Left ventricle myocardium inferior (tissue), 1 donor: ENCODE measurements at regions not wholly inside any gene's neighbourhood (a gene's known extent, or its start where the extent isn't known, plus 50 kb on each side); places are given as distances from the start of the nearest gene placed in this dataset.

Experiments
- DNase-seq: peaks from one replicate; pipeline ENCODE4 v3.0.0-alpha.2; 2020
- H3K27ac ChIP-seq: fragments of 200-600 bp; replicated peaks from 2 replicates; pipeline ENCODE4 v1.8.0; 2021
- H3K27me3 ChIP-seq: fragments of 200-600 bp; 2 replicates; pipeline ENCODE4 v1.8.0; 2021; ENCODE audit warnings: low read depth
- H3K36me3 ChIP-seq: fragments of 200-600 bp; 2 replicates; pipeline ENCODE4 v1.8.0; 2021
- H3K4me1 ChIP-seq: fragments of 200-600 bp; 2 replicates; pipeline ENCODE4 v1.8.0; 2021
- H3K4me3 ChIP-seq: fragments of 200-600 bp; 2 replicates; pipeline ENCODE4 v1.8.0; 2021; ENCODE audit warnings: mild to moderate bottlenecking, moderate library complexity
- H3K9me3 ChIP-seq: fragments of 200-600 bp; replicated peaks from 2 replicates; pipeline ENCODE4 v1.8.0; 2021
- CTCF ChIP-seq: fragments of 200-600 bp; IDR thresholded peaks from 2 replicates; pipeline ENCODE4 v1.8.0; 2021; ENCODE audit warnings: antibody characterized with exemption, mild to moderate bottlenecking, borderline replicate concordance
- intact Hi-C: fragments of 100-400 bp; cut with micrococcal nuclease; formaldehyde crosslinking; loops from one replicate; pipeline ENCODE4 v1.11.0; 2022
- donor health status: DM: no; HTN: yes; CAD: no; lungs with severe emphysema.

DNA sequence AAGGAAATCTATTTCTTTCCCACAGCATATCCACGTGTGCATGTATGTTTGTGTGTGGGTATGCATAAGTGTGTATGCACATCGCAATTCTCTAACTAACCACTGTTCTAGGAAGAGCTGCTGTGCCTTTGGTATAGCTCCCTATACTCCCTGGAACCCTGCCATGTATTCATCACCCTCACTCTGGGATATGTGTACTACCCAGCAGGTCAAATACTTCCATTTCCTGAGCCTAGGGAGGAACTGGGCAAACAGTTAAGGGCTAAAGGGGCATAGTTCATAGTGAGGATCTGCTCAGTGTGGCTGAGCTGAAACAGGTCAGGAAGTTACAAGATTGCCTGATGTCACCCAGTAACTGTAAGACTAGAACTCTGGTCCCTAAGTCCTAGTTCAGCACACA, 260.4 kb downstream of the RPLP1 start:
- H3K27ac ChIP-seq = no peak overlapping the region
- TF ChIP-seq CTCF = no peak
- intact Hi-C loops = no loop called here

GRCh38 chr15:69713726-69714559, 261.3 kb downstream of the RPLP1 start:
- H3K36me3 ChIP-seq = no peaks in the 10 kb centered on the region
- H3K4me3 ChIP-seq = no peak overlapping the region
- no peak for DNase-seq
- H3K9me3 ChIP-seq = peaks cover 4% of the 10 kb centered on the region
- H3K27me3 ChIP-seq = peaks cover 86% of the 10 kb centered on the region
- H3K4me1 ChIP-seq = no peaks in the 10 kb centered on the region
- no peak overlapping the region for H3K27ac ChIP-seq
- no peak for TF ChIP-seq CTCF
- intact Hi-C loops = no loop called here

More for the DNA sequence above, 260.4 kb downstream of the RPLP1 start:
- Histone ChIP-seq H3K4me3 (no peak overlapping the region), H3K9me3 (peaks cover 14% of the 10 kb centered on the region), H3K27me3 (peaks cover 78% of the 10 kb centered on the region), H3K4me1 (no peaks in the 10 kb centered on the region), H3K36me3 (no peaks in the 10 kb centered on the region)
- no peak for DNase-seq

DNA sequence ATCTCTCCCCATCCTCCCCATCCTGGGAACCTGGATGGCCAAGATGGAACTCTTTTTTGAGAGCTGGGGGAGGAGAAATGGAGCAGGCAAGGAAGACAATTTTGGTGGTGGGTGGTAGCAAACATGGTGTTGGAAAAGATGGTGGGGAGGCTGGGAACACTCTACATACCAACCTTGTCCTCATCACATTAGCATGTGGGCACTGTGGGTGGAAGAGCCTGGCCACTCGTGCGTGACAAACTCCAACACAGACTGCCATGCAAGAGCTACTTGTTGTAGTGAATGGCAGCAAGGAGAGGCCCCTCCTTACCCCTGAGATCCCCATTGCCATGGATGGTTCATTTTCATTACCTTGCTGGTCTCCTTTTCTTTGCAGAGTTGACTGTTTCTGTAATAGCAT, 262.6 kb downstream of the RPLP1 start:
- Histone ChIP-seq H3K36me3 (no peaks in the 10 kb centered on the region), H3K27me3 (peaks cover 87% of the 10 kb centered on the region), H3K4me3 (no peak overlapping the region), H3K9me3 (no peaks in the 10 kb centered on the region), H3K27ac (no peak overlapping the region), H3K4me1 (no peaks in the 10 kb centered on the region)
- TF ChIP-seq CTCF = no peak
- intact Hi-C loops = no loop called here
- no peak for DNase-seq

- no peak for DNase-seq
- peaks cover 90% of the 10 kb centered on the region for H3K27me3 ChIP-seq
- no peak for TF ChIP-seq CTCF
- intact Hi-C loops = no loop called here
- no peaks in the 10 kb centered on the region for H3K4me1 ChIP-seq
- H3K36me3 ChIP-seq = no peaks in the 10 kb centered on the region
- no peaks in the 10 kb centered on the region for H3K9me3 ChIP-seq
- H3K4me3 ChIP-seq = no peak overlapping the region
- H3K27ac ChIP-seq = no peak overlapping the region
These were observed 265.8 kb downstream of the RPLP1 start for GRCh38 chr15:69718436-69718835.

GRCh38 chr15:69718916-69719315, 266.3 kb downstream of the RPLP1 start:
- intact Hi-C loops = no loop called here
- Histone ChIP-seq H3K4me1 (no peaks in the 10 kb centered on the region), H3K9me3 (no peaks in the 10 kb centered on the region), H3K36me3 (no peaks in the 10 kb centered on the region), H3K27ac (no peak overlapping the region), H3K27me3 (peaks cover 89% of the 10 kb centered on the region), H3K4me3 (no peak overlapping the region)
- TF ChIP-seq CTCF = no peak
- DNase-seq = peak; percentile 16
